HG03175 (cell line): ENCODE measurements at regions not wholly inside any gene's neighbourhood (a gene's known extent, or its start where the extent isn't known, plus 50 kb on each side); places are given as distances from the start of the nearest gene placed in this dataset.

Experiments
- ATAC-seq: cut with Tn5 transposase; IDR thresholded peaks from one replicate; pipeline ENCODE4 v1.9.1; 2021; ENCODE audit warnings: mild to moderate bottlenecking, moderate library complexity; ENCODE audit not compliant: unreplicated experiment

GRCh38 chr2:216320852-216321251 is 51.4 kb downstream of the MARCHF4 start:
- no peak for ATAC-seq

- ATAC-seq, result no peak
Observed at GRCh38 chr2:216319771-216320170, 52.5 kb downstream of the MARCHF4 start.

- ATAC-seq, result no peak
Observed at GRCh38 chr2:216318521-216318874, 53.8 kb downstream of the MARCHF4 start.

GRCh38 chr2:216317831-216318520 is 54.3 kb downstream of the MARCHF4 start:
- no peak for ATAC-seq

DNA sequence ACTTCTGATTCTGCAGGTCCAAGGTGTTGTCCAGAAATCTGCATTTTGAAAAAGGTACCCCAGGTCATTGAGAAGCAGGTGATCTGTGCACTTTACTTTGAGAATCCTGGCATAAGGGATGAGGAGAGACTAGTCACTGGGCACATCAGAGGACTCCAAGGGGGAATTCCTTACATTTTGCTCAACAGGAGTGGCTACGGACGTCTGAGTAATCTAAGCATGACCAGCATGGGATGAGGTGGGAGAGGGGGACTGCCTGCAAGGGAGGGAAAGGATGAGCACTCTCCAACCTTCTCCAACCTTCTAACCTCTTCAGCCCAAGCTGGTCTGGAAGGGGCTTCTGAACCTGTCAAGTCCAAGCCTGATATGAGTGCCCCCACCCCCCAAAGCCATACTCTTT is 55.5 kb downstream of the MARCHF4 start:
- ATAC-seq, result no peak

GRCh38 chr2:216315802-216316603 is 56.3 kb downstream of the MARCHF4 start:
- no peak for ATAC-seq

GRCh38 chr2:216312441-216312840 is 59.8 kb downstream of the MARCHF4 start:
- no peak for ATAC-seq

- ATAC-seq, result no peak
Observed at GRCh38 chr2:216308576-216308975, 63.7 kb downstream of the MARCHF4 start.

GRCh38 chr2:216307496-216307895 is 64.8 kb downstream of the MARCHF4 start:
- ATAC-seq, result no peak

DNA sequence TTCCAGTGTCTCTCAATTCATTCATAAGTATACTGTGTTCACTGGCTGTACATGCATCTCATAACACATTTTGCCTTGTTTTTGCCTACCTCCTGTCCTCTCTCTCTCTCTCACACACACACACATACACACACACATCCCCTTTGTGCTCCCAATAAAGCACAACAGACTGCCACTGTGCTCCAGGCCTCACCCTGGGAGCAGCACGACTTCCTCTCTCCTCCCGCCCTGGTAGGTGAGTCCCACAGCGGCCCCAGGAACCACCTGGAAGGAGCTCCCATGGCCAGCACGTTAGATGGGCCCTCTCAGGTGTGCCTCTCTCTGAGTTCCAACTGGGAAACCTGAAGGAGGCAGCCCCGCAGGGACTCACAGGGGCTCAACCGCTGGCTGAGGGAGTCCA is 65.4 kb downstream of the MARCHF4 start:
- ATAC-seq, result no peak

- ATAC-seq, result no peak
Observed at GRCh38 chr2:216305574-216305973, 66.7 kb downstream of the MARCHF4 start.

DNA sequence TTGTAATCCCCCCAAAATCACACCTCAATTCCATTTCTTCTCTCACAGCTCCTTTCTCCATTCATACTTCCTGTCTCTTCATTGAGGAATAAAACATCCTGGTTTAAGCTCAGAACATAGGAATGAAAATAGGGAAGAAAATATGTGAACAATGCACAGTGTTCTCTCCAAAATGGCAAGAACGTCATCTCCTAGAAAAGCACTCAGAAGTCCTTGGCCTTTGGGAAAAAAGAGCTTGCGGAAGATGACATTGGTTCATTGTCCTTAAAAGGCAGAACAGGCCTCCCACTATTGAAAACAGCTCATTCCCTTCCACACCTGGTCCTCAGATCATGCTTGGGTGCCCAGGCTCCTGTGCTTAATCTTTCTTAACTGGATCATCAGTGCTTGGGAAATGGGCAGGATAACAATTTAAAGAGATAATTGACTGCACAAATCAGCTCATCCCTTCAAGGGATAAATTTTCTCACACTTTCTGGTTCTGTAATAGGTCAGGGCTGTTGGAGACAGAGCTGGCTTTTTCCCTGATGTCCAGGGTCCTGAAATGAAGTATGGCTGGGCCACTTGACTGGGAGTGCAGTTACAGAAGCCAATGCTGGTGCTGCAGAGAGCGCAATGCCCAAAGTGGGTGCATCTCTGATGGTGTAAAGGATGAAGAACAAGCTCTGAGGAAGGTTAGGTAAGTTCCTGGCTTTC is 69.2 kb downstream of the MARCHF4 start:
- no peak for ATAC-seq

GRCh38 chr2:216300906-216301305 is 71.4 kb downstream of the MARCHF4 start:
- ATAC-seq, result no peak

DNA sequence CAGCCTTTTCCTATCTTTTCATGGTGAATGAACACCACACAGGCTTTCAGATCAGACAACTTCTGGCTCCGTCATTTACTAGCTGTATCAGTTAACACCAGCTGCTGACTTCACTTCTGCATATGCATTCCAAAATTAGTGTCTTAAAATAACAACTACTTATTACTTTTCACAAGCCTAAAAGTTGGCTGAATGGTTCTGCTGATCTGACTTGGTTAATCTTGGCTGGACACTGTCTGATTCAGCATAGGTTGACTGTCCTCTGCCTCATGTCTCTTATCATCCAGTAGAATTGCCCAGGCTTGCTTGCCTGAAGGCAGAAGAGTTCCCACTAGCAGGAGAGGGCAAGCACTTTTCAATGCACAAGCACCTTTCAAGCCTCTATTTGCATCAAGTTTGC is 72.7 kb downstream of the MARCHF4 start:
- no peak for ATAC-seq

DNA sequence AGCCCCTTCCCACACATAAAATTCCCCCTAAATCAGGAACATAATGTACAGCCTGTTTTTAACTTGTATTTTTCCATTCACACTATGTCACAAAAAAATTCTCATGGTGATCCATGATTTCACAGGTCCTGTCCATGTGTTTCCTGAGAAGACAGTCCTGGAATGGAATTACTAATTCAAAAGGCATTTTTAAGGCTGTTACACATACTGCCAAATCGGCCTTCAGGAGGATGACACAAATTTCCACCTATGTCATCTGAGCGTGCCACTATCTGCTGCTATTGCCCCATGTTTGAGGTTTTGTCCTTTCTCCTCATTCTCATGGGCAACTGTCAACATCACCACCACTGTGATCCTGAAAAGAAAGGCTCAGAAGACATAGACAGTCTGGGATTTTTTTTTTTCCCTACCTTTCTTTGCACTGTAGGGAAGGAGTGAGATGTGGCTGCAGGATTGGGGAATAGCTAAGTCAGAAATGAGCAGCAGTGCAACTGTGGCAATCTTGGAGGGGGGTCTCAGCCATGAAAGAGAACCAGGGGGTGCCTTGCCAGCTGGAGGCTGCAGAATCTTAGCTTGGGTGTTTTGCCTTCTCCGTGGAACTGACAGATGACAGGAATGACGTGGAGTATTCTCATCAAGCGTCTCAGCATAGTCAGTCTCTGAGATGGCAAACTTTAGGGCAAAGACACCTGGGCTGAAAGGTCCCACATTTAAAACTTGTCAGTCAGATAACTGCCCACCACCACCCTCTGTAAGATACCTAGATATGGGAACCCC is 73.4 kb downstream of the MARCHF4 start:
- ATAC-seq, result no peak

- ATAC-seq, result no peak
Observed at GRCh38 chr2:216296856-216297255, 75.4 kb downstream of the MARCHF4 start.

DNA sequence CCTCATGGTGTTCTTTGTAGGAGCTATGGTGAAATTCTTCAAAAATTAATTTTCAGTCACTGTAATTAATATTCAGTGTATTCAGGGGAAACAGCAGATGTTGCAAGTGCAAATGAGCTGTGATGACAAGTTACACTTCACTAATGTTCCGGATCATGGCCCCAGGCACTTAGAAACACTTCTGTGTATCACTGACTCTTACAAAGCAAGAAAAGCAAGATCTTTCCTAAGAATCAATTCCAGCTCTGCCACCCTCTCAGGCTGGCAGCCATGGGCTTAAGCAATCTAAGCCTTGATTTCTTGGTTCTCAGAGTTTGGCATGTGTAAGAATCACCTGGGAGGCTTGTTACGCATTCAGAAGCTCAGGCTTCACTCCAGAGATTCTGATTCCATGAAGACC is 78.0 kb downstream of the MARCHF4 start:
- no peak for ATAC-seq

DNA sequence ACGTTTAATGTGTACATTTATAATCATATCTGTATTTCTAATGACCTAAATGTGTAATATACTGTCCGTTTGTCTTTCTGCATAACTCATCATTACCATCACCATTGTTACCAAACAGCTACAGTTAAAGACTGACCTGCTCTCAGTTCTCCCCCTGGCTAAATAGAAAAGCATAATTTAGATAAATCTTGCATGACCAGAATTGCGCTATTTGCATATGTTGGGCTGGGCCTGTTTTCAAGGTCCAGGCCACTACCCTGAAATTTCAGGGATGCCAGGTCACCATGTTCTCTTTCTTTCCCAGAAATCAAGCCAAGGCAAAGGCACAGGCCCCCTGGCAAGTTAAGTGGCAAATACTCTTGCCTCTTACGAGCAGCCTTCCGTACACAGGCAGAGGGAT is 78.4 kb downstream of the MARCHF4 start:
- no peak for ATAC-seq

DNA sequence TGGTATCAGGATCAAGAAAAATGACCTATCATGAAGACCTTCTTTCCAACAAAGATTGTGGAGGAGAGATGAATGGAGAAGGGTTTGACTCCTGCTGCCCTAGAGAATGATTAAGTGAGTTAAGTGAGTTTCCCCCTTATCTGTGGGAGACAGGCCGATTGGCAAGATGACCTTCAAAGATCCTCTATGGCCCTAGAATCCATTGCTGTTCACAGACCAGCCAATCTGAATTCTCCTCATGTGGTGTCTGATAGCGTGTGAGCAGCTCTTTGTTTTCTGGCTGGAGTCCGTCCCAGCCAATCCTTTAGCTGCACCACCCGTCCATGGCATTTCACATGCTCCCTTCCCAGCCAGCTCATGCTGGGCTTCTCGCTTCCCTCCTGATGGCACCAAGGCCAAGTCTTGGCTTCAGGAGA is 79.4 kb downstream of the MARCHF4 start:
- no peak for ATAC-seq

GRCh38 chr2:216292475-216292874 is 79.8 kb downstream of the MARCHF4 start:
- ATAC-seq, result no peak

GRCh38 chr2:216289470-216289869 is 82.8 kb downstream of the MARCHF4 start:
- ATAC-seq, result no peak
